22Rv1 (cell line): ENCODE measurements at regions not wholly inside any gene's neighbourhood (a gene's known extent, or its start where the extent isn't known, plus 50 kb on each side); places are given as distances from the start of the nearest gene placed in this dataset.

Experiments used
- ZFX ChIP-seq: fragments of 450-650 bp; IDR thresholded peaks from 2 replicates; pipeline ENCODE4 v1.6.1; 2017; ENCODE audit warnings: antibody characterized with exemption, borderline replicate concordance
- TF ChIP-seq, protein P1 (sequence below): fragments of 450-650 bp; IDR thresholded peaks from 2 replicates; pipeline ENCODE4 v1.5.1; 2017; ENCODE audit warnings: mild to moderate bottlenecking

DNA sequence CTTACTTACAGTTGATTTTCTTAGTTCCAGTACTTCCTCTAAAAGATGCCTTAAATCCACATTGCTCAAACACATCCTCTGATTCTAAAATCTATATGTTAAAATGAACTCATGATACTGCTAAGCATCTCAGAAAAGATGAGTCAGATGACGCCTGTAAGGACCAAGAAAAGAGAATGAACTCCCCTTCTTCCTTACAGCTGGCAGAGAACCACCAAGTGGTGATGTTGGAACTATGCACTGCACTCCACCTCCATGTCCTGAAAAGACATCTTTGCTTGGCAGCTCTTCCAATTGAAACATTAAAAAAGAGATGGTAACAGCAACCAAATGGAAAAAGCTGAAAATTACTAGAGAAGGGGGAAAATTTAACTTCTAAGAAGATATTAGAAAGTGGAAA lies 648.8 kb downstream of the PTPRC start:
- TF ChIP-seq, protein P1, sequence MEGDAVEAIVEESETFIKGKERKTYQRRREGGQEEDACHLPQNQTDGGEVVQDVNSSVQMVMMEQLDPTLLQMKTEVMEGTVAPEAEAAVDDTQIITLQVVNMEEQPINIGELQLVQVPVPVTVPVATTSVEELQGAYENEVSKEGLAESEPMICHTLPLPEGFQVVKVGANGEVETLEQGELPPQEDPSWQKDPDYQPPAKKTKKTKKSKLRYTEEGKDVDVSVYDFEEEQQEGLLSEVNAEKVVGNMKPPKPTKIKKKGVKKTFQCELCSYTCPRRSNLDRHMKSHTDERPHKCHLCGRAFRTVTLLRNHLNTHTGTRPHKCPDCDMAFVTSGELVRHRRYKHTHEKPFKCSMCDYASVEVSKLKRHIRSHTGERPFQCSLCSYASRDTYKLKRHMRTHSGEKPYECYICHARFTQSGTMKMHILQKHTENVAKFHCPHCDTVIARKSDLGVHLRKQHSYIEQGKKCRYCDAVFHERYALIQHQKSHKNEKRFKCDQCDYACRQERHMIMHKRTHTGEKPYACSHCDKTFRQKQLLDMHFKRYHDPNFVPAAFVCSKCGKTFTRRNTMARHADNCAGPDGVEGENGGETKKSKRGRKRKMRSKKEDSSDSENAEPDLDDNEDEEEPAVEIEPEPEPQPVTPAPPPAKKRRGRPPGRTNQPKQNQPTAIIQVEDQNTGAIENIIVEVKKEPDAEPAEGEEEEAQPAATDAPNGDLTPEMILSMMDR: no peak
- no peak for TF ChIP-seq ZFX
